Smooth muscle cell (in vitro differentiated cells): ENCODE measurements at regions not wholly inside any gene's neighbourhood (a gene's known extent, or its start where the extent isn't known, plus 50 kb on each side); places are given as distances from the start of the nearest gene placed in this dataset.

Source experiments
- DNase-seq: peaks from one replicate; lab custom pipeline; 2025; ENCODE audit not compliant: unreplicated experiment; lab: John Stamatoyannopoulos, UW
- H2AFZ ChIP-seq: fragments of 200-600 bp; sonication (generic); 2 replicates; pipeline ENCODE4 v1.6.0; 2016; ENCODE audit warnings: antibody characterized with exemption, low read depth, mild to moderate bottlenecking
- H3F3A ChIP-seq: fragments of 200-600 bp; sonication (generic); 2 replicates; pipeline ENCODE4 v1.6.0; 2017; ENCODE audit warnings: antibody characterized with exemption, low read depth
- H3K27ac ChIP-seq: fragments of 200-600 bp; sonication (generic); 2 replicates; pipeline ENCODE4 v1.5.1; 2016; ENCODE audit warnings: low read depth, mild to moderate bottlenecking
- H3K27me3 ChIP-seq: fragments of 200-600 bp; sonication (generic); 2 replicates; pipeline ENCODE4 v1.6.1; 2016; ENCODE audit warnings: low read depth, mild to moderate bottlenecking
- H3K36me3 ChIP-seq: fragments of 200-600 bp; sonication (generic); 2 replicates; pipeline ENCODE4 v1.5.1; 2016; ENCODE audit warnings: low read depth
- H3K4me1 ChIP-seq: fragments of 200-600 bp; sonication (generic); 2 replicates; pipeline ENCODE4 v1.5.1; 2016; ENCODE audit warnings: low read depth
- H3K4me2 ChIP-seq: fragments of 200-600 bp; sonication (generic); 2 replicates; pipeline ENCODE4 v1.6.0; 2016; ENCODE audit warnings: mild to moderate bottlenecking
- H3K4me3 ChIP-seq: fragments of 200-600 bp; sonication (generic); 2 replicates; pipeline ENCODE4 v1.5.1; 2016; ENCODE audit warnings: mild to moderate bottlenecking
- H3K79me2 ChIP-seq: fragments of 200-600 bp; sonication (generic); 2 replicates; pipeline ENCODE4 v1.6.0; 2016; ENCODE audit warnings: low read depth, mild to moderate bottlenecking
- H3K9ac ChIP-seq: fragments of 200-600 bp; sonication (generic); 2 replicates; pipeline ENCODE4 v1.6.0; 2016; ENCODE audit warnings: low read depth
- H3K9me3 ChIP-seq: fragments of 200-600 bp; sonication (generic); replicated peaks from 2 replicates; pipeline ENCODE4 v1.5.1; 2016; ENCODE audit warnings: low read depth
- H4K20me1 ChIP-seq: fragments of 200-600 bp; sonication (generic); 2 replicates; pipeline ENCODE4 v1.6.0; 2016; ENCODE audit warnings: low read depth
- WGBS: methylation state at CpG from one replicate; pipeline ENCODE4 v1.1.7; 2016; ENCODE audit warnings: low lambda C conversion rate; 5-methylcytosine and 5-hydroxymethylcytosine counted together
- TF ChIP-seq, protein P1 (sequence below): fragments of 200-600 bp; sonication (generic); IDR thresholded peaks from 2 replicates; pipeline ENCODE4 v1.5.1; 2017; ENCODE audit warnings: borderline replicate concordance, mild to moderate bottlenecking, antibody characterized with exemption; ENCODE audit not compliant: insufficient read depth, poor library complexity, severe bottlenecking

DNA sequence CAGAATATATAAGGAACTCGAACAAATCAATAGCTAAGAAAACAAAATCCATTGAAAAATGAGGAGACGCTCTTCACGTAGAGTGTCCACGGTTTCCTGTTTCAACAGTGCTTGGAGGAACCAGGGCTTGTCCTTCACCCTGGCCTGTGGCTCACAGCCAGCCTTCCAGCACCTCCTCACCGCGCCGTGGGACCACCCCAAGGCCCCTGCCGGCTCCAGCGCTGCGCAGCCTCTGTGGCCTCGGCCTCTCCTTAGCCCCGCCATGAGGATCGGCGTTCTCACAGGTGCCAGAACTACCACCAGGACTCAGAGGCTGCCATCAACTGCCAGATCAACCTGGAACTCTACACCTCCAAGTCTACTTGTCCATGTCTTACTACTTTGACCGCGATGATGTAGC is 52.5 kb upstream of the CTSO start:
- TF ChIP-seq, protein P1, sequence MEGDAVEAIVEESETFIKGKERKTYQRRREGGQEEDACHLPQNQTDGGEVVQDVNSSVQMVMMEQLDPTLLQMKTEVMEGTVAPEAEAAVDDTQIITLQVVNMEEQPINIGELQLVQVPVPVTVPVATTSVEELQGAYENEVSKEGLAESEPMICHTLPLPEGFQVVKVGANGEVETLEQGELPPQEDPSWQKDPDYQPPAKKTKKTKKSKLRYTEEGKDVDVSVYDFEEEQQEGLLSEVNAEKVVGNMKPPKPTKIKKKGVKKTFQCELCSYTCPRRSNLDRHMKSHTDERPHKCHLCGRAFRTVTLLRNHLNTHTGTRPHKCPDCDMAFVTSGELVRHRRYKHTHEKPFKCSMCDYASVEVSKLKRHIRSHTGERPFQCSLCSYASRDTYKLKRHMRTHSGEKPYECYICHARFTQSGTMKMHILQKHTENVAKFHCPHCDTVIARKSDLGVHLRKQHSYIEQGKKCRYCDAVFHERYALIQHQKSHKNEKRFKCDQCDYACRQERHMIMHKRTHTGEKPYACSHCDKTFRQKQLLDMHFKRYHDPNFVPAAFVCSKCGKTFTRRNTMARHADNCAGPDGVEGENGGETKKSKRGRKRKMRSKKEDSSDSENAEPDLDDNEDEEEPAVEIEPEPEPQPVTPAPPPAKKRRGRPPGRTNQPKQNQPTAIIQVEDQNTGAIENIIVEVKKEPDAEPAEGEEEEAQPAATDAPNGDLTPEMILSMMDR: no peak
- no peak for DNase-seq
- no peaks in the 10 kb centered on the region for H3K27me3 ChIP-seq
- no peaks in the 10 kb centered on the region for H3K79me2 ChIP-seq
- WGBS: 96% methylated on average over 16 of the region's 16 CpGs
- H3K9me3 ChIP-seq: no peaks in the 10 kb centered on the region
- H3K9ac ChIP-seq: no peak overlapping the region
- H3F3A ChIP-seq: no peaks in the 10 kb centered on the region
- H4K20me1 ChIP-seq: no peaks in the 10 kb centered on the region
- H2AFZ ChIP-seq: no peak overlapping the region
- H3K4me1 ChIP-seq: peaks cover 7% of the 10 kb centered on the region
- H3K27ac ChIP-seq: no peak overlapping the region
- H3K36me3 ChIP-seq: no peaks in the 10 kb centered on the region
- no peak overlapping the region for H3K4me2 ChIP-seq
- H3K4me3 ChIP-seq: no peak overlapping the region
